HepG2 (cell line): ENCODE measurements at regions not wholly inside any gene's neighbourhood (a gene's known extent, or its start where the extent isn't known, plus 50 kb on each side); places are given as distances from the start of the nearest gene placed in this dataset.
A peak's percentile ranks its signal among the peaks of the same experiment; 100 is the strongest.

Source experiments
- ATAC-seq: fragments of 200-7000 bp; cut with Tn5 transposase; 3 replicates; pipeline ENCODE4 v1.9.1; 2020; ENCODE audit warnings: mild to moderate bottlenecking, moderate library complexity
- BruUV-seq: library from RNA; stranded (reverse); fragments of 400-500 nt; replicated peaks from 2 replicates; lab custom pipeline; 2021; lab: Mats Ljungman, UMichigan
- CTCF ChIA-PET: fragments of 300-600 bp; formaldehyde crosslinking; extraction: SDS; loops from one replicate; lab custom pipeline; 2021; ENCODE audit warnings: low total read pairs, inconsistent platforms, low intra/inter-chr PET ratio; lab: Yijun Ruan, JAX
- POLR2A ChIA-PET: fragments of 350-600 bp; sonication (Branson Sonifier 250); formaldehyde crosslinking; loops from one replicate; lab custom pipeline; 2020; ENCODE audit warnings: antibody characterized with exemption, inconsistent platforms; lab: Yijun Ruan, JAX
- DNase-seq: peaks from one replicate; pipeline ENCODE4 v3.0.0-alpha.2; 2015; ENCODE audit warnings: low spot score
- FAIRE-seq: peaks from 3 replicates; lab custom pipeline; 2011; peaks lifted over from hg19 to GRCh38; lab: Jason Lieb, UNC
- H2AFZ ChIP-seq: one replicate; pipeline ENCODE4 v1.6.1; 2011; ENCODE audit warnings: low read length, inconsistent platforms
- H3K27ac ChIP-seq: fragments of 300-600 bp; 3 replicates; pipeline ENCODE4 v1.8.0; 2011; ENCODE audit warnings: mixed run types, mild to moderate bottlenecking, mixed read lengths, low read length, inconsistent platforms; ENCODE audit not compliant: insufficient read depth; ENCODE audit errors: extremely low read length
- H3K27me3 ChIP-seq, 2 experiments: fragments of 200-600 bp in 1 of 2; 2 replicates in 1 of 2; 3 replicates in 1 of 2; pipeline versions ENCODE4 v1.6.0 to v1.8.0; 2011; ENCODE audit warnings: low read length in 2 of 2, mild to moderate bottlenecking in 2 of 2, moderate library complexity in 2 of 2, inconsistent platforms in 1 of 2; ENCODE audit not compliant: insufficient read depth in 2 of 2, control insufficient read depth in 1 of 2
- H3K36me3 ChIP-seq, 2 experiments: fragments of 200-600 bp in 1 of 2; replicated peaks in 1 of 2; 2 replicates in 1 of 2; 3 replicates in 1 of 2; pipeline versions ENCODE4 v1.5.1 to v1.8.0; 2011; ENCODE audit warnings: low read length in 2 of 2, inconsistent platforms in 1 of 2; ENCODE audit not compliant: insufficient read depth in 2 of 2, control insufficient read depth in 1 of 2
- H3K4me1 ChIP-seq: 2 replicates; pipeline ENCODE4 v1.5.1; 2012; ENCODE audit warnings: low read length, inconsistent platforms; ENCODE audit not compliant: insufficient read depth
- H3K4me2 ChIP-seq: 2 replicates; pipeline ENCODE4 v1.6.0; 2011; ENCODE audit warnings: low read depth, low read length, inconsistent platforms
- H3K4me3 ChIP-seq, 3 experiments: fragments of 200-600 bp in 1 of 3; sonication (generic), shearing (Covaris generic) in 1 of 3; replicated peaks in 1 of 3; 2 replicates each; pipeline ENCODE4 v1.5.1; 2011 to 2016; ENCODE audit warnings: low read length in 3 of 3, inconsistent platforms in 2 of 3, low read depth in 2 of 3, mild to moderate bottlenecking in 2 of 3, control low read depth in 1 of 3, mixed read lengths in 1 of 3; ENCODE audit not compliant: insufficient read depth in 1 of 3
- H3K79me2 ChIP-seq: one replicate; pipeline ENCODE4 v1.6.1; 2011; ENCODE audit warnings: low read length, inconsistent platforms; ENCODE audit not compliant: insufficient read depth
- H3K9ac ChIP-seq: 2 replicates; pipeline ENCODE4 v1.6.0; 2011; ENCODE audit warnings: mild to moderate bottlenecking, low read depth, low read length, inconsistent platforms; ENCODE audit not compliant: insufficient read depth
- H3K9me3 ChIP-seq: 2 replicates; pipeline ENCODE4 v1.5.1; 2012; ENCODE audit warnings: mild to moderate bottlenecking, low read length
- H4K20me1 ChIP-seq: 2 replicates; pipeline ENCODE4 v1.6.0; 2011; ENCODE audit warnings: inconsistent platforms, mild to moderate bottlenecking, low read length, moderate library complexity; ENCODE audit not compliant: insufficient read depth
- BCL3 ChIP-seq: sonication (generic); formaldehyde crosslinking; IDR thresholded peaks from 2 replicates; pipeline ENCODE4 v1.5.1; 2020; ENCODE audit warnings: mild to moderate bottlenecking, missing genetic modification reagents, moderate library complexity
- SSRP1 ChIP-seq: IDR thresholded peaks from 2 replicates; pipeline ENCODE4 v1.6.1; 2016; ENCODE audit warnings: control low read depth
- ZNF839 ChIP-seq: sonication (generic); formaldehyde crosslinking; IDR thresholded peaks from 2 replicates; pipeline ENCODE4 v1.4.0; 2020; ENCODE audit warnings: missing genetic modification reagents, mild to moderate bottlenecking, borderline replicate concordance
- WGBS: methylation state at CpG from one replicate; pipeline ENCODE4 v1.1.6; 2017; ENCODE audit warnings: low lambda C conversion rate; 5-methylcytosine and 5-hydroxymethylcytosine counted together
- in situ Hi-C: cut with HindIII; loops from 2 replicates; pipeline ENCODE4 v1.10.0; 2017; ENCODE audit warnings: low pct_unique_long_range_greater_than_20kb; ENCODE audit not compliant: extremely low pct_ligation_motif_present
- intact Hi-C: fragments of 100-400 bp; cut with micrococcal nuclease; formaldehyde crosslinking; loops from one replicate; pipeline ENCODE4 v1.10.0; 2022; ENCODE audit not compliant: unreplicated experiment

GRCh38 chr7:130950054-130950453, 216.0 kb upstream of the KLF14 start:
- H3K4me1 ChIP-seq: peaks cover 34% of the 10 kb centered on the region

GRCh38 chr7:130950741-130951140, 216.7 kb upstream of the KLF14 start:
- FAIRE-seq (no peak), DNase-seq (no peak), ATAC-seq (no peak)
- H4K20me1 ChIP-seq: no peaks in the 10 kb centered on the region; the same call in 1 of the 2 replicates
- no peaks in the 10 kb centered on the region for H3K27me3 ChIP-seq
- H3K9ac ChIP-seq: no peak overlapping the region
- H2AFZ ChIP-seq: no peak overlapping the region
- H3K9me3 ChIP-seq: no peaks in the 10 kb centered on the region
- POLR2A ChIA-PET: no interaction called here
- no peak for TF ChIP-seq ZNF839 (CRISPR knock-in tag)
- CTCF ChIA-PET: no interaction called here
- H3K36me3 ChIP-seq: peaks cover 5 to 13% of the 10 kb centered on the region in 2 experiments
- peak overlapping the region; percentile 7 for H3K27ac ChIP-seq
- intact Hi-C loops: no loop called here
- H3K4me2 ChIP-seq: no peak overlapping the region
- H3K4me1 ChIP-seq: peaks cover 37% of the 10 kb centered on the region
- peaks cover 2% of the 10 kb centered on the region for H3K79me2 ChIP-seq
- no TSS peak for BruUV-seq
- in situ Hi-C loops: no loop called here
- WGBS: 98% methylated on average over 6 of the region's 6 CpGs
- no peak overlapping the region for H3K4me3 ChIP-seq

More at GRCh38 chr7:130950054-130950453, 216.0 kb upstream of the KLF14 start:
- no peak for FAIRE-seq
- in situ Hi-C loops (no loop called here), intact Hi-C loops (no loop called here)
- no peaks in the 10 kb centered on the region; the same call in 1 of the 2 replicates for H4K20me1 ChIP-seq
- ATAC-seq: no peak
- peaks cover 7 to 16% of the 10 kb centered on the region in 2 experiments for H3K36me3 ChIP-seq
- DNase-seq: no peak
- H3K9ac ChIP-seq: no peak overlapping the region
- H3K4me3 ChIP-seq: no peak overlapping the region
- TF ChIP-seq SSRP1 (CRISPR knock-in tag): 0 out of 2 replicates have a peak, but pooled peaks have one; percentile 31
- no peak for TF ChIP-seq BCL3 (CRISPR knock-in tag)
- H3K79me2 ChIP-seq: peaks cover 6% of the 10 kb centered on the region
- H3K27ac ChIP-seq: no peak overlapping the region
- H3K9me3 ChIP-seq: no peaks in the 10 kb centered on the region
- H3K4me2 ChIP-seq: no peak overlapping the region
- H2AFZ ChIP-seq: no peak overlapping the region
- BruUV-seq: no TSS peak
- WGBS: 100% methylated on average over 1 of the region's 1 CpG
- H3K27me3 ChIP-seq: no peaks in the 10 kb centered on the region
- CTCF ChIA-PET: no interaction called here
- POLR2A ChIA-PET: no interaction called here
